ENCODE measurements at regions not wholly inside any gene's neighbourhood (a gene's known extent, or its start where the extent isn't known, plus 50 kb on each side); places are given as distances from the start of the nearest gene placed in this dataset.

DNA sequence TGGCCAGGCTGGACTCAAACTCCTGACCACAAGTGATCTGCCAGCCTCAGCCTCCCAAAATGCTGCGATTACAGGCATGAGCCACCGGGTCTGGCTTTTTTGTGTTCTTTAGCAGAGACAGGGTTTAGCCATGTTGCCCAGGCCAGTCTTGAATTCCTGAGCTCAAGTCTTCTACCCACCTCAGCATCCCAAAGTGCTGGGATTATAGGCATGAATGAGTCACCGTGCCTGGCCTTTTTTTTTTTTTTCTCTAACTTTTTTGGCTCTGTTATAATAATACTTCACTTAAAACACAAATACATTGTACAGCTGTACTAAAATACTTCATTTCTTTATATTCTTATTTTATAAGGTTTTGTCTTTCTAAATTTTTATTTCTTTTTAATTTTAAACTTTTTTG, 599.5 kb upstream of the PCDH9 start:
- TF ChIP-seq TP53 (CRISPR knock-in tag; IDR thresholded peaks at IDR 0.05) (no peak), CEBPB (IDR thresholded peaks at IDR 0.05) (no peak), POLR2A (IDR thresholded peaks at IDR 0.05; ENCODE audit: low read length) (no peak), SREBF2 (IDR thresholded peaks at IDR 0.05) (no peak), ZNF302 (CRISPR knock-in tag; IDR thresholded peaks at IDR 0.05) (no peak)
- TF ChIP-seq, protein P1, sequence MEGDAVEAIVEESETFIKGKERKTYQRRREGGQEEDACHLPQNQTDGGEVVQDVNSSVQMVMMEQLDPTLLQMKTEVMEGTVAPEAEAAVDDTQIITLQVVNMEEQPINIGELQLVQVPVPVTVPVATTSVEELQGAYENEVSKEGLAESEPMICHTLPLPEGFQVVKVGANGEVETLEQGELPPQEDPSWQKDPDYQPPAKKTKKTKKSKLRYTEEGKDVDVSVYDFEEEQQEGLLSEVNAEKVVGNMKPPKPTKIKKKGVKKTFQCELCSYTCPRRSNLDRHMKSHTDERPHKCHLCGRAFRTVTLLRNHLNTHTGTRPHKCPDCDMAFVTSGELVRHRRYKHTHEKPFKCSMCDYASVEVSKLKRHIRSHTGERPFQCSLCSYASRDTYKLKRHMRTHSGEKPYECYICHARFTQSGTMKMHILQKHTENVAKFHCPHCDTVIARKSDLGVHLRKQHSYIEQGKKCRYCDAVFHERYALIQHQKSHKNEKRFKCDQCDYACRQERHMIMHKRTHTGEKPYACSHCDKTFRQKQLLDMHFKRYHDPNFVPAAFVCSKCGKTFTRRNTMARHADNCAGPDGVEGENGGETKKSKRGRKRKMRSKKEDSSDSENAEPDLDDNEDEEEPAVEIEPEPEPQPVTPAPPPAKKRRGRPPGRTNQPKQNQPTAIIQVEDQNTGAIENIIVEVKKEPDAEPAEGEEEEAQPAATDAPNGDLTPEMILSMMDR (IDR thresholded peaks at IDR 0.05) = no peak
